Left ventricle myocardium inferior (tissue), 1 donor: ENCODE measurements at regions not wholly inside any gene's neighbourhood (a gene's known extent, or its start where the extent isn't known, plus 50 kb on each side); places are given as distances from the start of the nearest gene placed in this dataset.

Source experiments
- DNase-seq: peaks from one replicate; pipeline ENCODE4 v3.0.0-alpha.2; 2020
- H3K27ac ChIP-seq: fragments of 200-600 bp; replicated peaks from 2 replicates; pipeline ENCODE4 v1.8.0; 2021
- H3K27me3 ChIP-seq: fragments of 200-600 bp; 2 replicates; pipeline ENCODE4 v1.8.0; 2021; ENCODE audit warnings: low read depth
- H3K36me3 ChIP-seq: fragments of 200-600 bp; 2 replicates; pipeline ENCODE4 v1.8.0; 2021
- H3K4me1 ChIP-seq: fragments of 200-600 bp; 2 replicates; pipeline ENCODE4 v1.8.0; 2021
- H3K4me3 ChIP-seq: fragments of 200-600 bp; 2 replicates; pipeline ENCODE4 v1.8.0; 2021; ENCODE audit warnings: mild to moderate bottlenecking, moderate library complexity
- H3K9me3 ChIP-seq: fragments of 200-600 bp; replicated peaks from 2 replicates; pipeline ENCODE4 v1.8.0; 2021
- intact Hi-C: fragments of 100-400 bp; cut with micrococcal nuclease; formaldehyde crosslinking; loops from one replicate; pipeline ENCODE4 v1.11.0; 2022
- TF ChIP-seq, protein P1 (sequence below): fragments of 200-600 bp; IDR thresholded peaks from 2 replicates; pipeline ENCODE4 v1.8.0; 2021; ENCODE audit warnings: antibody characterized with exemption, mild to moderate bottlenecking, borderline replicate concordance
- donor health status: DM: no; HTN: yes; CAD: no; lungs with severe emphysema.

GRCh38 chr4:186016796-186017195 is 52.2 kb upstream of the TLR3 start:
- Histone ChIP-seq H3K36me3 (no peaks in the 10 kb centered on the region), H3K9me3 (peaks cover 8% of the 10 kb centered on the region), H3K4me1 (peaks cover 39% of the 10 kb centered on the region), H3K27me3 (no peaks in the 10 kb centered on the region), H3K27ac (peak overlapping the region; percentile 85), H3K4me3 (no peak overlapping the region)
- intact Hi-C loops, result no loop called here
- TF ChIP-seq, protein P1, sequence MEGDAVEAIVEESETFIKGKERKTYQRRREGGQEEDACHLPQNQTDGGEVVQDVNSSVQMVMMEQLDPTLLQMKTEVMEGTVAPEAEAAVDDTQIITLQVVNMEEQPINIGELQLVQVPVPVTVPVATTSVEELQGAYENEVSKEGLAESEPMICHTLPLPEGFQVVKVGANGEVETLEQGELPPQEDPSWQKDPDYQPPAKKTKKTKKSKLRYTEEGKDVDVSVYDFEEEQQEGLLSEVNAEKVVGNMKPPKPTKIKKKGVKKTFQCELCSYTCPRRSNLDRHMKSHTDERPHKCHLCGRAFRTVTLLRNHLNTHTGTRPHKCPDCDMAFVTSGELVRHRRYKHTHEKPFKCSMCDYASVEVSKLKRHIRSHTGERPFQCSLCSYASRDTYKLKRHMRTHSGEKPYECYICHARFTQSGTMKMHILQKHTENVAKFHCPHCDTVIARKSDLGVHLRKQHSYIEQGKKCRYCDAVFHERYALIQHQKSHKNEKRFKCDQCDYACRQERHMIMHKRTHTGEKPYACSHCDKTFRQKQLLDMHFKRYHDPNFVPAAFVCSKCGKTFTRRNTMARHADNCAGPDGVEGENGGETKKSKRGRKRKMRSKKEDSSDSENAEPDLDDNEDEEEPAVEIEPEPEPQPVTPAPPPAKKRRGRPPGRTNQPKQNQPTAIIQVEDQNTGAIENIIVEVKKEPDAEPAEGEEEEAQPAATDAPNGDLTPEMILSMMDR, result no peak
- no peak for DNase-seq

DNA sequence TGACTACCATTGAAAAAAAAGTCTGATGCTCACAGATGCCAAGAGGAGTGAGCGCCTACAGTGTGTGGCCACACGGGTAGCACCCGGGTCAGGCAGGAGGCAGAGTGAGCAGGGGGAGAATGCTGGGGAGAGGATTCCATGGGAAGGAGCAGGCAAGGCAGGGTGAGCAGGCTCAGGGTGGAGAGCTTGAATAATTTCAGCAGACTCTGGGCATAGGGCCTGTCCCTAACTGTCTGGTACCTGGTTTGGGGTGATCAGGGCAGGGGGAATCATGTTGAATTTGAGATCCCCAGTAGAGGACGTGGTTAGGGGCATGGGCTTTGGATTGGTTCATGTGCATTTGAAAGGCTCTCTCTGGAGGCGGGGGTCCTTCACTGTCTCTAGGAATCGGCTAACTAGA is 51.2 kb upstream of the TLR3 start:
- intact Hi-C loops, result no loop called here
- Histone ChIP-seq H3K4me1 (peaks cover 38% of the 10 kb centered on the region), H3K36me3 (no peaks in the 10 kb centered on the region), H3K9me3 (peaks cover 8% of the 10 kb centered on the region), H3K27me3 (no peaks in the 10 kb centered on the region), H3K4me3 (no peak overlapping the region), H3K27ac (peak overlapping the region; percentile 39)
- TF ChIP-seq, protein P1, result no peak
- DNase-seq, result no peak

GRCh38 chr4:186018261-186018660 is 50.7 kb upstream of the TLR3 start:
- no peak overlapping the region for H3K27ac ChIP-seq
- H3K4me3 ChIP-seq, result no peak overlapping the region
- H3K27me3 ChIP-seq, result no peaks in the 10 kb centered on the region
- peaks cover 33% of the 10 kb centered on the region for H3K4me1 ChIP-seq
- TF ChIP-seq, protein P1, result no peak
- peaks cover 8% of the 10 kb centered on the region for H3K9me3 ChIP-seq
- intact Hi-C loops, result no loop called here
- H3K36me3 ChIP-seq, result no peaks in the 10 kb centered on the region
- no peak for DNase-seq

GRCh38 chr4:186018784-186019183 is 50.2 kb upstream of the TLR3 start:
- no peak overlapping the region for H3K27ac ChIP-seq
- no peaks in the 10 kb centered on the region for H3K27me3 ChIP-seq
- DNase-seq, result no peak
- peaks cover 28% of the 10 kb centered on the region for H3K4me1 ChIP-seq
- no peak overlapping the region for H3K4me3 ChIP-seq
- H3K9me3 ChIP-seq, result peaks cover 8% of the 10 kb centered on the region
- TF ChIP-seq, protein P1, result no peak
- no peaks in the 10 kb centered on the region for H3K36me3 ChIP-seq
- intact Hi-C loops, result no loop called here
